ENCODE measurements at regions not wholly inside any gene's neighbourhood (a gene's known extent, or its start where the extent isn't known, plus 50 kb on each side); places are given as distances from the start of the nearest gene placed in this dataset.

GRCh38 chr4:37000281-37000680 lies 244.3 kb upstream of the NWD2 start (continued):
- TF ChIP-seq, protein P1, sequence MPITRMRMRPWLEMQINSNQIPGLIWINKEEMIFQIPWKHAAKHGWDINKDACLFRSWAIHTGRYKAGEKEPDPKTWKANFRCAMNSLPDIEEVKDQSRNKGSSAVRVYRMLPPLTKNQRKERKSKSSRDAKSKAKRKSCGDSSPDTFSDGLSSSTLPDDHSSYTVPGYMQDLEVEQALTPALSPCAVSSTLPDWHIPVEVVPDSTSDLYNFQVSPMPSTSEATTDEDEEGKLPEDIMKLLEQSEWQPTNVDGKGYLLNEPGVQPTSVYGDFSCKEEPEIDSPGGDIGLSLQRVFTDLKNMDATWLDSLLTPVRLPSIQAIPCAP (CRISPR knock-in tag; IDR thresholded peaks at IDR 0.05; ENCODE audit: borderline replicate concordance): no peak
- TF ChIP-seq KDM2B (CRISPR knock-in tag; IDR thresholded peaks at IDR 0.05) (no peak), MXI1 (IDR thresholded peaks at IDR 0.05; ENCODE audit: low read depth, low read length) (no peak), ZNF12 (CRISPR knock-in tag; IDR thresholded peaks at IDR 0.05) (no peak), TAF7 (tag; IDR thresholded peaks at IDR 0.05) (no peak), SRF (CRISPR knock-in tag; IDR thresholded peaks at IDR 0.05) (no peak), POLR3G (IDR thresholded peaks at IDR 0.05; ENCODE audit: extremely low read depth, insufficient read length, insufficient replicate concordance) (no peak), RNF2 (IDR thresholded peaks at IDR 0.05) (0 out of 2 replicates have a peak, but pooled peaks have one; percentile 20), MEIS2 (IDR thresholded peaks at IDR 0.05; ENCODE audit: partially characterized antibody) (peak; percentile 49), ZNF263 (CRISPR knock-in tag; IDR thresholded peaks at IDR 0.05; ENCODE audit: borderline replicate concordance) (no peak), LARP7 (IDR thresholded peaks at IDR 0.05) (no peak), RCOR1 (IDR thresholded peaks at IDR 0.05; ENCODE audit: borderline replicate concordance in 1 of 2, low read depth in 2 of 2, low read length in 2 of 2) (peak in 1 of 2 experiments; percentile 83; a peak in 2 of 4 replicates), HDAC8 (tag; IDR thresholded peaks at IDR 0.05) (no peak), NCOA2 (IDR thresholded peaks at IDR 0.05; ENCODE audit: partially characterized antibody in 2 of 2) (peak in 1 of 2 experiments; percentile 22), L3MBTL2 (IDR thresholded peaks at IDR 0.05) (0 out of 2 replicates have a peak, but pooled peaks have one; percentile 13), CHD2 (IDR thresholded peaks at IDR 0.05; ENCODE audit: low read depth, low read length) (no peak), SIRT6 (IDR thresholded peaks at IDR 0.05; ENCODE audit: low read depth, low read length) (no peak), TCF3 (CRISPR knock-in tag; IDR thresholded peaks at IDR 0.05) (peak; percentile 86), PURB (CRISPR knock-in tag; IDR thresholded peaks at IDR 0.05; ENCODE audit: low read depth) (no peak), ZBTB2 (IDR thresholded peaks at IDR 0.05) (0 out of 2 replicates have a peak, but pooled peaks have one; percentile 40), FOSL1 (tag; conservative IDR thresholded peaks at IDR 0.05) (peak; percentile 95), CEBPG (CRISPR knock-in tag; IDR thresholded peaks at IDR 0.05) (no peak), CEBPG (tag; conservative IDR thresholded peaks at IDR 0.05 in 1 of 2, IDR thresholded peaks at IDR 0.05 in 1 of 2) (no peak), RAD51 (IDR thresholded peaks at IDR 0.05; ENCODE audit: borderline replicate concordance, low read depth) (no peak), ZNF212 (CRISPR knock-in tag; IDR thresholded peaks at IDR 0.05) (no peak), KAT2B (IDR thresholded peaks at IDR 0.05; ENCODE audit: low read depth, low read length) (no peak), EWSR1 (IDR thresholded peaks at IDR 0.05; ENCODE audit: borderline replicate concordance, low read depth, partially characterized antibody) (no peak)
- TF ChIP-seq, protein P2, sequence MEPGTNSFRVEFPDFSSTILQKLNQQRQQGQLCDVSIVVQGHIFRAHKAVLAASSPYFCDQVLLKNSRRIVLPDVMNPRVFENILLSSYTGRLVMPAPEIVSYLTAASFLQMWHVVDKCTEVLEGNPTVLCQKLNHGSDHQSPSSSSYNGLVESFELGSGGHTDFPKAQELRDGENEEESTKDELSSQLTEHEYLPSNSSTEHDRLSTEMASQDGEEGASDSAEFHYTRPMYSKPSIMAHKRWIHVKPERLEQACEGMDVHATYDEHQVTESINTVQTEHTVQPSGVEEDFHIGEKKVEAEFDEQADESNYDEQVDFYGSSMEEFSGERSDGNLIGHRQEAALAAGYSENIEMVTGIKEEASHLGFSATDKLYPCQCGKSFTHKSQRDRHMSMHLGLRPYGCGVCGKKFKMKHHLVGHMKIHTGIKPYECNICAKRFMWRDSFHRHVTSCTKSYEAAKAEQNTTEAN (CRISPR knock-in tag; IDR thresholded peaks at IDR 0.05): no peak
